GM12878 (cell line): ENCODE measurements at regions not wholly inside any gene's neighbourhood (a gene's known extent, or its start where the extent isn't known, plus 50 kb on each side); places are given as distances from the start of the nearest gene placed in this dataset.

Experiments used
- ATAC-seq: fragments of 200-7000 bp; cut with Tn5 transposase; 3 replicates; pipeline ENCODE4 v1.9.1; 2020; ENCODE audit warnings: mild to moderate bottlenecking, moderate library complexity
- BruUV-seq: library from RNA; stranded (reverse); fragments of 400-500 nt; replicated peaks from 2 replicates; lab custom pipeline; 2021; lab: Mats Ljungman, UMichigan
- CTCF ChIA-PET: fragments of 300-600 bp; sonication (Branson Sonifier 250); formaldehyde crosslinking; extraction: SDS; loops from one replicate; lab custom pipeline; 2021; ENCODE audit warnings: inconsistent platforms; lab: Yijun Ruan, JAX
- POLR2A ChIA-PET: fragments of 350-600 bp; formaldehyde crosslinking; extraction: SDS; loops from one replicate; lab custom pipeline; 2021; ENCODE audit warnings: inconsistent platforms; lab: Charles Lee
- RAD21 ChIA-PET: fragments of 300-600 bp; sonication (Branson Sonifier 250); formaldehyde crosslinking; loops from one replicate; lab custom pipeline; 2023; ENCODE audit warnings: antibody characterized with exemption; ENCODE audit not compliant: unreplicated experiment; lab: Charles Lee
- SMC1A ChIA-PET: fragments of 300-600 bp; sonication (Branson Sonifier 250); formaldehyde crosslinking; loops from one replicate; lab custom pipeline; 2023; ENCODE audit not compliant: unreplicated experiment, uncharacterized antibody; lab: Charles Lee
- DNase-seq: peaks from one replicate; pipeline ENCODE4 v3.0.0-alpha.2; 2011; ENCODE audit warnings: low read depth, low spot score
- FAIRE-seq: peaks from 3 replicates; lab custom pipeline; 2011; peaks lifted over from hg19 to GRCh38; lab: Jason Lieb, UNC
- H2AFZ ChIP-seq: 2 replicates; pipeline ENCODE4 v1.6.0; 2011; ENCODE audit warnings: low read depth, low read length, control low read depth; ENCODE audit not compliant: control insufficient read depth
- H3K27ac ChIP-seq: 2 replicates; pipeline ENCODE4 v1.5.1; 2011; ENCODE audit warnings: control low read depth; ENCODE audit not compliant: control insufficient read depth, insufficient read depth
- H3K27me3 ChIP-seq, 2 experiments: replicated peaks in 1 of 2; 2 replicates each; pipeline versions ENCODE4 v1.6.0 to v1.6.1; 2011; ENCODE audit warnings: low read length in 1 of 2; ENCODE audit not compliant: control insufficient read depth in 2 of 2, insufficient read depth in 2 of 2
- H3K36me3 ChIP-seq, 2 experiments: 2 replicates each; pipeline ENCODE4 v1.5.1; 2011; ENCODE audit warnings: low read length in 1 of 2; ENCODE audit not compliant: control insufficient read depth in 2 of 2, insufficient read depth in 2 of 2
- H3K4me1 ChIP-seq: 2 replicates; pipeline ENCODE4 v1.6.1; 2011; ENCODE audit warnings: mild to moderate bottlenecking, low read length, moderate library complexity, mixed read lengths; ENCODE audit not compliant: control insufficient read depth, insufficient read depth
- H3K4me2 ChIP-seq: 2 replicates; pipeline ENCODE4 v1.6.0; 2011; ENCODE audit warnings: control low read depth; ENCODE audit not compliant: control insufficient read depth, insufficient read depth
- H3K4me3 ChIP-seq: fragments of 200-600 bp; sonication (generic); 2 replicates; pipeline ENCODE4 v1.5.1; 2016
- H3K79me2 ChIP-seq: 2 replicates; pipeline ENCODE4 v1.6.0; 2011; ENCODE audit warnings: low read length; ENCODE audit not compliant: control insufficient read depth, insufficient read depth
- H3K9ac ChIP-seq: 2 replicates; pipeline ENCODE4 v1.8.0; 2011; ENCODE audit warnings: low read length, control low read depth, mixed read lengths; ENCODE audit not compliant: control insufficient read depth, insufficient read depth
- H3K9me3 ChIP-seq: replicated peaks from 3 replicates; pipeline ENCODE4 v1.5.1; 2011; ENCODE audit warnings: mild to moderate bottlenecking, low read length; ENCODE audit not compliant: control insufficient read depth, insufficient read depth
- H4K20me1 ChIP-seq: 2 replicates; pipeline ENCODE4 v1.6.0; 2011; ENCODE audit not compliant: control insufficient read depth, insufficient read depth
- BCL3 ChIP-seq: IDR thresholded peaks from 2 replicates; pipeline ENCODE4 v1.6.1; 2011; ENCODE audit warnings: borderline replicate concordance, low read depth, mild to moderate bottlenecking, moderate library complexity, low read length; ENCODE audit not compliant: insufficient read depth, poor library complexity, severe bottlenecking
- ZNF622 ChIP-seq: fragments of 450-650 bp; IDR thresholded peaks from 2 replicates; pipeline ENCODE4 v1.6.1; 2017; ENCODE audit warnings: mild to moderate bottlenecking, inconsistent platforms
- ZNF687 ChIP-seq: fragments of 450-650 bp; IDR thresholded peaks from 2 replicates; pipeline ENCODE4 v1.6.1; 2017; ENCODE audit warnings: mild to moderate bottlenecking, moderate library complexity
- WGBS: methylation state at CpG from one replicate; pipeline ENCODE4 v1.1.6; 2016; ENCODE audit warnings: low lambda C conversion rate; ENCODE audit not compliant: insufficient replicate concordance, insufficient coverage; ENCODE audit errors: missing lambda C conversion rate; 5-methylcytosine and 5-hydroxymethylcytosine counted together
- in situ Hi-C: fragments of 300-500 bp; cut with MboI; formaldehyde crosslinking; loops from 9 replicates; pipeline ENCODE4 v1.14.3; 2018; ENCODE audit warnings: mixed read lengths
- intact Hi-C: fragments of 100-400 bp; cut with micrococcal nuclease; formaldehyde crosslinking; loops from one replicate; pipeline ENCODE4 v1.14.2; 2022; ENCODE audit not compliant: unreplicated experiment

- Histone ChIP-seq H3K4me1 (no peaks in the 10 kb centered on the region), H2AFZ (no peak overlapping the region), H3K27ac (no peak overlapping the region), H3K79me2 (no peaks in the 10 kb centered on the region), H3K27me3 (no peaks in the 10 kb centered on the region), H3K4me2 (no peak overlapping the region), H4K20me1 (no peaks in the 10 kb centered on the region), H3K36me3 (no peaks in the 10 kb centered on the region), H3K4me3 (no peak overlapping the region), H3K9ac (no peak overlapping the region), H3K9me3 (no peaks in the 10 kb centered on the region)
- TF ChIP-seq BCL3 (no peak), ZNF687 (no peak), ZNF622 (no peak)
- ChIA-PET POLR2A (no interaction called here), SMC1A (no interaction called here), CTCF (no interaction called here), RAD21 (no interaction called here)
- ATAC-seq (no peak), DNase-seq (no peak), FAIRE-seq (no peak)
- BruUV-seq: no TSS peak
- intact Hi-C loops: no loop called here
- WGBS: 22% methylated on average over 6 of the region's 6 CpGs
- in situ Hi-C loops: no loop called here
Observed at GRCh38 chr14:84749191-84749955, 780.6 kb upstream of the FLRT2 start.
